ENCODE measurements at regions not wholly inside any gene's neighbourhood (a gene's known extent, or its start where the extent isn't known, plus 50 kb on each side); places are given as distances from the start of the nearest gene placed in this dataset.
"Not testable (repeated sequence)": the region's sequence is repeated elsewhere in the genome, so short reads cannot be mapped to it uniquely, and the experiment has no call there.

- peak; percentile 44 for DNase-seq
Measured at GRCh38 chr11:28965819-28966218, 857.6 kb downstream of the METTL15 start.

DNA sequence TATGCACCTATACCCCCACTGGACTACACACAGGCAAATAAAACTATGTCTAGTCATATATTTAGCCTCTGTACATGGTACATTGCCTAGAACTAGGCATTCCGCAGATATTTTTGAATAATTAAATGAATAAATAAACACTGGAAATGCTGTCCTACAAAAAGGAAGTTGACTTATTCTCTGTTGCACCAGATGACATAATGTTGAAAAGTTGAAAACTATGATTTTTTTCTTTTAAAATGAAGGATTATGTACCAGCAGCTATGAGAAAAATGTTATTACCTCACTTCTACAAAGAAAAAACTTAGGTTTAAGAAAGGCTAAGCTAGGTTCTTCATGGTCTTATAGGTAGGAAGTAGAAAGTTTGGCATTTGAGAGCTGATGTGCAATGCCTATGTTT is 856.6 kb downstream of the METTL15 start:
- peak; percentile 62 for DNase-seq

DNA sequence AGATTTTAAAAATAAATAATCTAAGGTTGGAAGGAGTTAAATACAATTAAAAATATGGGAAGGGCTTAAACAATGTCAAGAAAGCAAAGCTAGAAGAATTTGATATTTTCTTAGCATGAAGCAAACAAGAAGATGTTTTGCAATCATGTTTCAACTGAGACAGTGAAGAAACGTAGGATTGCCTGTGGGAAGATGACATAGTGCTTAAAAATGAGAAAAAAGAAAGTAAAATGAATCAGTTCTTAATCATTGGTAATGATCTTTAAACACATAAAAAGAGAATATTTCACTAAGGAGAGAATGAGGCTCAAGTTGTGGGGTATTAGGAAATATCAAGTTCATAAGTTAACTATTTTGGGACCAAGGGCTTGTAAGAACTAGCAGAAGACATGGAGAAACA is 855.0 kb downstream of the METTL15 start:
- DNase-seq: peak; percentile 71

DNA sequence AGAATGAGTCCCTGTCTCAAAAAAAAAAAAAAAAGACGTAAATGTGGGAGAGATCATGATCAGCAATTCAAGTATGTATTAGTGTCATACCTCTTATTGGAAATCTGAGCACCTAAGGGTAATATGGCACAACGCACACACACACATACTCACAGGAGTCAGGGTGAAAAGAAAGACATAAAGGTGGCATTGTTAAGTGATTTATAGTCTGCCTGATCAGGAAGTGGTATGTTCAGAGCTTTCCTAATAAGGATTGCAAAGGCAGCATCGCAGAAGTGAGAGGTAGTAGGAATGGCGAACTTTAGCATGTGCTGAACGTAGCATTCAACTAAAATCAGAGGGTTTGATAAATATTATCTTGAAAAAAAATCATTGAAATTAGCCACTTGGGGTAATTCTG is 854.3 kb downstream of the METTL15 start:
- DNase-seq: no peak

DNA sequence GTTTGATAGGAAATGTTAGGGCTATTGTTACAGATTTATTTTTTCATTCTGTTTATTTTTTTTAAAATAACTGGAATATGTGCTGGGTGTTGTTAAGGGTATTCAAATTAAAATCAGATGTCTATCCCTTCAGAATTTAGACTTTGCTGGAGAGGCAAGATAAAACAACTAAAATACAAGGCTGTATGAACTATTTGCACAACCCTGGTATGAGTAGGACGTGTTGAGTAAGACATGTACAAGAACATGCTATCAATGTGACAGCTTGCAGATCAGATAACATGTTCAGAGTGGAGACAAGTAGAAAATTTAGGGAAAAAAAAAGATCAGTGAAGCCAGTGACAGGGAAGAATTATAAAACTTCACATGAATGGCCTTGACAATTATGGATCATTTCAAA is 853.5 kb downstream of the METTL15 start:
- DNase-seq: no peak

DNA sequence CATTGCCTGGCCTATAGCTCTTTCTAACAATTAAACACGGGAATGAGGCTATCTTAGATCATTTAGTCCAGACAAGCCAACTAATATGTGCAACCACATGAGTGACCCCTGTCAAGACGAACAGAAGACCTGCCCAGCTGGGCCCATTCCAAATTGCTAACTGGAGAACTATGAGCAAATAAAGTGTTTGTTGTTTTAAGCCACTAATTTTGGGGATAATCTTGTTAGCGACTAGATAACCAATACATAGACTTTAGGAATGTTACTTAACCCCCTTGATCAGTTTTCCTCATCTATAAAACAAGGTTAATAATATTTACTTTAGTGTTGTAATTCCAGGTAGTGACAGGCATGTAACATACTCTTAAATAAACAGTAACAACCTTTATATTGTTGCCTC is 848.3 kb downstream of the METTL15 start:
- DNase-seq: no peak

GRCh38 chr11:28951191-28951590 is 843.0 kb downstream of the METTL15 start:
- DNase-seq: no peak

- peak; percentile 36 for DNase-seq
Measured at GRCh38 chr11:28939381-28939780, 831.2 kb downstream of the METTL15 start.

- no peak for DNase-seq
Measured at GRCh38 chr11:28938091-28938490, 829.9 kb downstream of the METTL15 start.

DNA sequence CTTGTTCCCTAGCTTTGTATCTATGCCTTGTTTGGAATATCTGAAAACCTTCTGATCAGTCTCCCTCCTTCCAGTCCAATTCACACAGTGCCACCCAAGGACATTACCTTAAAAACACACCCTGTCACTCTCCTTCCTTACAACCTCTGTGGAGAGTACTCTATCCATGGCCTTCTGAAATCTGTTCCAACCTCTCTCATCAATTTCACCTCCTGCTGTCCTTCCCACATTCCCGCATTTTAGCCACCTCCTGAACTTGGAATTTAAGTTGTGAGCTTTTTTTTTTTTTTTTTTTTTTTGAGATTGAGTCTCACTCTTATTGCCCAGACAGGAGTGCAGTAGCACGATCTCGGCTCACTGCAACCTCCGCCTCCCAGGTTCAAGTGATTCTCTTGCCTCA is 824.8 kb downstream of the METTL15 start:
- DNase-seq: no peak

- DNase-seq: no peak
Measured at GRCh38 chr11:28924004-28924403, 815.8 kb downstream of the METTL15 start.

- no peak for DNase-seq
Measured at GRCh38 chr11:28922386-28922981, 814.3 kb downstream of the METTL15 start.

DNA sequence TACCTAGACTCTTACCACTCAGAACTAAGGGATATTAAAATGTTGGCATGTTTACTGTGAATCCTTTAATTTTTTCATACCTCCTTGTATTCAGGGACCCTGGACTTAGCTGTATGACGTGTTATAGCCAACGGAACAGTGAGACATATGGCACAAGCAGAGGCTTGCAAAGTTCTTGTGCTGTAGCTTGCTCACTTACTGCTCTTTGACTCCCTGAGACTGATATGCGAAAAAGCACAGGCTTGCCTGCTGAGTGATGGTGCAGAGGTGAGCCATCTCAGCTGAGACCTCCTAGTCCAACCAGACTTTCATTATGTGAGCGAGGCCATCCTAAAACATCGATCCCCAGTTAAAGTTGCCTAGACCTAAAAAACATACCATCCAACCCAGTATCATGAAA is 811.0 kb downstream of the METTL15 start:
- DNase-seq: no peak

DNA sequence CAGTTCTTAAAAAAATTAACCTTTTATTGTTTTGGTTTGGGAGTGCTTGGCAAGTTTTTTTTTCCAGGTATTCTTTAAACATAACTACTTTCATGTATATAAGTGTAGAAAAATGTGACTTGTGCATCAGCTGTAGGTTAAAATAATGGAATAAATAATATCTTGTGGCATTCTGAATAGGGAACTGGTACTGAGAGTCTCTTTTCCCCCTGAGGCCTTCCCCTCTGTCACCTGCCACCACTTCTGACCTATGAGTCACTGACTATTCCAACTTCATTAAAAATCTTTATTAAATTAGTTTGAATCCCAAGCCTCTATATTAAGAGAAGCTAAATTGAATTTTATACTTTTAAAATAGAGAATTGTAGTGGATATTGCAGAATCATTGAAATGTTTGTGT is 805.7 kb downstream of the METTL15 start:
- DNase-seq: no peak

- no peak for DNase-seq
Measured at GRCh38 chr11:28911829-28912228, 803.6 kb downstream of the METTL15 start.

GRCh38 chr11:28910926-28911325 is 802.7 kb downstream of the METTL15 start:
- peak; percentile 29 for DNase-seq

GRCh38 chr11:28903716-28904115 is 795.5 kb downstream of the METTL15 start:
- peak; percentile 8 for DNase-seq

- DNase-seq: no peak
Measured at GRCh38 chr11:28900427-28900826, 792.2 kb downstream of the METTL15 start.

DNA sequence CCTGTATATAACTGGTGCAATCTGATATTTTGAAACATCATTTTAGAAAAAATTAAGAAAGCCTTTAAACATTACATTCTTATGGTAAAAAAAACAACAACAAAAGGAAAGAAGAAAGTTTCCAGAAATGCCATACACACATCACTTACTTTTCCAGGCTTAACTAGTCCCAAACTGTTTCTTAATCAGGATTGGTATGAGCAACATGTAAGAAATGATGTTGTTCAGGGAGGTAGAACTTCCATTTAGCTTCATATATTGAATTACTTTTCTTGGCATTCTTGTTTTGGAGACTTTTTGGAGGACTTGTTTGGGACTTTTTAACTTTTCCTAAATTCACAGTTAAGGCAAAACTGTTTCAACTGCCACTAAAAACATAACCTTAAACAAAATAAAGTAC is 791.5 kb downstream of the METTL15 start:
- DNase-seq: no peak

GRCh38 chr11:28890601-28891040 is 782.4 kb downstream of the METTL15 start:
- DNase-seq: not testable (repeated sequence)

- DNase-seq: no peak
Measured at GRCh38 chr11:28887681-28888080, 779.5 kb downstream of the METTL15 start.

- no peak for DNase-seq
Measured at GRCh38 chr11:28879869-28880268, 771.7 kb downstream of the METTL15 start.

GRCh38 chr11:28878025-28878424 is 769.8 kb downstream of the METTL15 start:
- peak; percentile 15 for DNase-seq

- DNase-seq: no peak
Measured at GRCh38 chr11:28877340-28877739, 769.2 kb downstream of the METTL15 start.

DNA sequence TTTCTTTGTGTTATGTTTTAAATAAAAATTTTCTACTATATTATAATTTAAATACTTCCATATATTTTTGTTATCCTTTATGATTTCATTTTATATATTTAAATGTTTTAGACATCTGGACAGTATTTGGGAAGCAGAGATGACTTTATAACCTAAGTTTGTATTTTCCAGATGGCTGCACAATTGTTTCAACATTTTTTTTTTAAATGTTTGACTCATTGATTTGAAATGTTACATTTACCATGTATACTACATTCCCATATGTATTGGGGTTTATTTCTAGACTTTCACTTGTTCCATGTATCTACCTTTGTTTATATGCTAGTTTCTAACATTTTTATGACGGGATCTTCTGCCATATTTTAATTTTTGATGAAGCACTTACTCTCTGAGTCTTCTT is 766.5 kb downstream of the METTL15 start:
- DNase-seq: peak; percentile 13

GRCh38 chr11:28871090-28871489 is 762.9 kb downstream of the METTL15 start:
- DNase-seq: no peak
